Panc1 (cell line): ENCODE measurements at regions not wholly inside any gene's neighbourhood (a gene's known extent, or its start where the extent isn't known, plus 50 kb on each side); places are given as distances from the start of the nearest gene placed in this dataset.

Experiments used
- ATAC-seq: fragments of 200-7000 bp; cut with Tn5 transposase; 2 replicates; pipeline ENCODE4 v1.9.1; 2020; ENCODE audit warnings: mild to moderate bottlenecking, moderate library complexity
- BruUV-seq: library from RNA; stranded (reverse); fragments of 400-500 nt; replicated peaks from 2 replicates; lab custom pipeline; 2021; lab: Mats Ljungman, UMichigan
- CTCF ChIA-PET: fragments of 300-600 bp; sonication (Branson Sonifier 250); formaldehyde crosslinking; loops from one replicate; lab custom pipeline; 2022; ENCODE audit warnings: antibody characterized with exemption; lab: Charles Lee
- POLR2A ChIA-PET: fragments of 300-600 bp; sonication (Branson Sonifier 250); formaldehyde crosslinking; loops from one replicate; lab custom pipeline; 2022; ENCODE audit warnings: antibody characterized with exemption; lab: Charles Lee
- DNase-seq: peaks from one replicate; pipeline ENCODE4 v3.0.0-alpha.2; 2010; ENCODE audit warnings: low read depth, low spot score
- H3K27ac ChIP-seq: 2 replicates; pipeline ENCODE4 v1.5.1; 2011; ENCODE audit warnings: mild to moderate bottlenecking, low read length, inconsistent platforms
- H3K27me3 ChIP-seq: fragments of 200-500 bp; sonication (Bioruptor generic); 2 replicates; pipeline ENCODE4 v1.6.0; 2014; ENCODE audit warnings: low read length, inconsistent platforms; ENCODE audit not compliant: control insufficient read depth, insufficient read depth
- H3K36me3 ChIP-seq: fragments of 200-500 bp; sonication (Bioruptor generic); 2 replicates; pipeline ENCODE4 v1.5.1; 2014; ENCODE audit warnings: inconsistent platforms, mild to moderate bottlenecking, low read length, moderate library complexity; ENCODE audit not compliant: control insufficient read depth, insufficient read depth
- H3K4me1 ChIP-seq: 2 replicates; pipeline ENCODE4 v1.5.1; 2011; ENCODE audit warnings: inconsistent platforms, mild to moderate bottlenecking, low read length, moderate library complexity; ENCODE audit not compliant: control insufficient read depth, insufficient read depth
- H3K4me3 ChIP-seq, 2 experiments: 2 replicates each; pipeline ENCODE4 v1.5.1; 2011 to 2012; ENCODE audit warnings: low read depth in 2 of 2, low read length in 2 of 2, mild to moderate bottlenecking in 2 of 2, inconsistent platforms in 1 of 2, moderate library complexity in 1 of 2
- H3K9me3 ChIP-seq: fragments of 200-500 bp; sonication (Bioruptor generic); 2 replicates; pipeline ENCODE4 v1.5.1; 2014; ENCODE audit warnings: low read depth, mild to moderate bottlenecking, inconsistent platforms, low read length, moderate library complexity; ENCODE audit not compliant: control insufficient read depth, insufficient read depth
- CTCF ChIP-seq: fragments of 450-650 bp; IDR thresholded peaks from 2 replicates; pipeline ENCODE4 v1.5.1; 2017; ENCODE audit warnings: mild to moderate bottlenecking
- POLR2AphosphoS5 ChIP-seq: IDR thresholded peaks from 2 replicates; pipeline ENCODE4 v1.6.1; 2012; ENCODE audit warnings: mild to moderate bottlenecking, low read depth, low read length, moderate library complexity
- REST ChIP-seq, 2 experiments: IDR thresholded peaks; 2 replicates each; pipeline ENCODE4 v1.6.1; 2011 to 2012; ENCODE audit warnings: low read depth in 2 of 2, control low read depth in 1 of 2, low read length in 1 of 2, mild to moderate bottlenecking in 1 of 2, moderate library complexity in 1 of 2; ENCODE audit not compliant: insufficient read depth in 1 of 2
- SIN3A ChIP-seq: IDR thresholded peaks from 2 replicates; pipeline ENCODE4 v1.6.1; 2012; ENCODE audit warnings: low read depth, mild to moderate bottlenecking, low read length, moderate library complexity, borderline replicate concordance; ENCODE audit not compliant: insufficient read depth
- TCF7L2 ChIP-seq: IDR thresholded peaks from 2 replicates; pipeline ENCODE4 v1.6.1; 2011; ENCODE audit warnings: mild to moderate bottlenecking, low read depth, low read length, inconsistent platforms
- in situ Hi-C: cut with HindIII; loops from 2 replicates; pipeline ENCODE4 v1.10.0; 2016; ENCODE audit warnings: low sequenced_read_pairs, low pct_unique_long_range_greater_than_20kb
- intact Hi-C: fragments of 100-400 bp; cut with micrococcal nuclease; formaldehyde crosslinking; loops from one replicate; pipeline ENCODE4 v1.10.0; 2022; ENCODE audit not compliant: unreplicated experiment

GRCh38 chr7:38016567-38016966 is 96.1 kb downstream of the EPDR1 start:
- BruUV-seq, result no TSS peak
- TF ChIP-seq CTCF, result no peak
- TF ChIP-seq POLR2AphosphoS5, result no peak
- TF ChIP-seq SIN3A, result no peak
- TF ChIP-seq REST (IDR thresholded peaks at IDR 0.05; ENCODE audit: insufficient read depth in 1 of 2, low read depth in 2 of 2, low read length in 1 of 2), result no peak
- TF ChIP-seq TCF7L2, result no peak
- POLR2A ChIA-PET, result no interaction called here

GRCh38 chr7:38017320-38017719 is 96.9 kb downstream of the EPDR1 start:
- no peaks in the 10 kb centered on the region for H3K9me3 ChIP-seq
- no peaks in the 10 kb centered on the region for H3K27me3 ChIP-seq
- ChIA-PET CTCF (no interaction called here), POLR2A (no interaction called here)
- intact Hi-C loops, result no loop called here
- no peaks in the 10 kb centered on the region for H3K4me1 ChIP-seq
- no peak for ATAC-seq
- in situ Hi-C loops, result no loop called here
- H3K27ac ChIP-seq, result no peak overlapping the region
- no TSS peak for BruUV-seq
- no peak overlapping the region for H3K4me3 ChIP-seq
- DNase-seq, result no peak
- H3K36me3 ChIP-seq, result no peaks in the 10 kb centered on the region
- TF ChIP-seq REST (IDR thresholded peaks at IDR 0.05; ENCODE audit: insufficient read depth in 1 of 2, low read depth in 2 of 2, low read length in 1 of 2) (no peak), TCF7L2 (no peak), SIN3A (no peak), CTCF (no peak), POLR2AphosphoS5 (no peak)

More at GRCh38 chr7:38016567-38016966, 96.1 kb downstream of the EPDR1 start:
- in situ Hi-C loops (no loop called here), intact Hi-C loops (no loop called here)
- Histone ChIP-seq H3K36me3 (no peaks in the 10 kb centered on the region), H3K4me1 (no peaks in the 10 kb centered on the region), H3K27me3 (no peaks in the 10 kb centered on the region), H3K9me3 (no peaks in the 10 kb centered on the region), H3K27ac (no peak overlapping the region), H3K4me3 (no peak overlapping the region)
- DNase-seq, result no peak
- ATAC-seq, result no peak
- CTCF ChIA-PET, result no interaction called here
